ENCODE measurements at regions not wholly inside any gene's neighbourhood (a gene's known extent, or its start where the extent isn't known, plus 50 kb on each side); places are given as distances from the start of the nearest gene placed in this dataset.

DNA sequence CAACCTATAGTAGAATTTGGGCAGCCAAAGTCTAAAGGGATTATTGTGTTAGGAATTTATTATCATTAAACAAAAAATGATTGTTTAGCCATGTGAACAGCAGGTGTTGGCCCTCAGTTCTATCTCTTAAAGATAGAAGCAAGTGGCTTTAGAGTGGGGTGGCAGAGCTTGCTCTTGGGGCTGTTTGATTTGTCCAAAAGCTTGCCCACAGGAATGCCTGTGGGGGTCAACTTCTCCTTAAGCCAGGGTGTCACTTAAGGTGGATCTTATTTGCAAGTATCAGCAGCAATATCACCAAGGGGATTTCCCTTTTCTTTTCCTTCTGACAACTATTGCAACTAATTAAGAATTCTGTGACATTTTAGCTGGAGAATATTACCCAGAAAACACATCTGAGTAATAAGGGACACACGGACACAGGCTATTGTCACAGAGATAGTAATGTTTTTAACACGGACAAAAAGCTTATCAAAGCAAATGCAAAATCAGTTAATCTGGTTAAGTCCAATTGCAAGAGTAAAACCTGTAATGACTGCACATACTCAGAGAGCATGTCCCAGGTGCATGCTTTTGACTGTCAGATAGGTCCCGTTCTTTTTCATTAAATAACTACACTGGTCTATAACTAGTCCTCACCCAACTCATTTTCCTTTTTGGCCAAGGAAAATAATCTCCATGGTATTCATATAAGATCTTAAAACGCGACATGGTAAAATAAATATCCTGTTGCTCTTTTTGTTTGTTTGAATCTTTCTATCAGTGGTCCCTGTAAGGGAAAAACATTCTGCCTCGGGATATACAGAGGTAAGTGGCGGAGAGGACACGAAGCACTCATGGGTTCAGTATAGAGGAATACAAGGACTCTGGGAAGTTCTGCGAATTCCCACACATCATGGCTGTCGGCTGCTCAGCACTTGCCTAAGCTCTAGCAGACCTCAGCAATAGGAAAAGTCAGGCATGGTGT, 172.1 kb upstream of the RFC3 start:
- TF ChIP-seq, protein P1, sequence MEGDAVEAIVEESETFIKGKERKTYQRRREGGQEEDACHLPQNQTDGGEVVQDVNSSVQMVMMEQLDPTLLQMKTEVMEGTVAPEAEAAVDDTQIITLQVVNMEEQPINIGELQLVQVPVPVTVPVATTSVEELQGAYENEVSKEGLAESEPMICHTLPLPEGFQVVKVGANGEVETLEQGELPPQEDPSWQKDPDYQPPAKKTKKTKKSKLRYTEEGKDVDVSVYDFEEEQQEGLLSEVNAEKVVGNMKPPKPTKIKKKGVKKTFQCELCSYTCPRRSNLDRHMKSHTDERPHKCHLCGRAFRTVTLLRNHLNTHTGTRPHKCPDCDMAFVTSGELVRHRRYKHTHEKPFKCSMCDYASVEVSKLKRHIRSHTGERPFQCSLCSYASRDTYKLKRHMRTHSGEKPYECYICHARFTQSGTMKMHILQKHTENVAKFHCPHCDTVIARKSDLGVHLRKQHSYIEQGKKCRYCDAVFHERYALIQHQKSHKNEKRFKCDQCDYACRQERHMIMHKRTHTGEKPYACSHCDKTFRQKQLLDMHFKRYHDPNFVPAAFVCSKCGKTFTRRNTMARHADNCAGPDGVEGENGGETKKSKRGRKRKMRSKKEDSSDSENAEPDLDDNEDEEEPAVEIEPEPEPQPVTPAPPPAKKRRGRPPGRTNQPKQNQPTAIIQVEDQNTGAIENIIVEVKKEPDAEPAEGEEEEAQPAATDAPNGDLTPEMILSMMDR (IDR thresholded peaks at IDR 0.05; ENCODE audit: low read length), result no peak
- TF ChIP-seq EZH2 (optimal IDR thresholded peaks at IDR 0.05; ENCODE audit: low read depth, low read length) (no peak), EZH2phosphoT487 (IDR thresholded peaks at IDR 0.05; ENCODE audit: low read length) (no peak)
